Transverse colon (tissue), 4 donors: ENCODE measurements at regions not wholly inside any gene's neighbourhood (a gene's known extent, or its start where the extent isn't known, plus 50 kb on each side); places are given as distances from the start of the nearest gene placed in this dataset.
"Not testable (repeated sequence)": the region's sequence is repeated elsewhere in the genome, so short reads cannot be mapped to it uniquely, and the experiment has no call there.

Experiments
- DNase-seq: peaks from one replicate; pipeline ENCODE4 v3.0.0-alpha.2; 2019
- H3K27ac ChIP-seq, 4 donors: fragments of 200-600 bp; sonication (generic); 2 replicates each; pipeline ENCODE4 v1.5.1; 2016 to 2018; ENCODE audit warnings: inconsistent platforms in 4 of 4
- H3K27me3 ChIP-seq: fragments of 200-600 bp; sonication (generic); 2 replicates; pipeline ENCODE4 v1.5.1; 2017; ENCODE audit warnings: inconsistent platforms
- H3K36me3 ChIP-seq, 4 donors: fragments of 200-600 bp; sonication (generic); 2 replicates each; pipeline ENCODE4 v1.5.1; 2017 to 2019; ENCODE audit warnings: inconsistent platforms in 4 of 4
- H3K4me1 ChIP-seq, 4 donors: fragments of 200-600 bp; sonication (generic); 2 replicates each; pipeline ENCODE4 v1.5.1; 2017 to 2020; ENCODE audit warnings: inconsistent platforms in 4 of 4
- H3K4me3 ChIP-seq, 4 donors: fragments of 200-600 bp; sonication (generic); 1 replicate in 1 of 4; 2 replicates in 3 of 4; pipeline versions ENCODE4 v1.5.1 to v1.6.1; 2017 to 2019; ENCODE audit warnings: inconsistent platforms in 4 of 4
- H3K9me3 ChIP-seq, 2 donors: fragments of 200-600 bp; sonication (generic); 2 replicates each; pipeline ENCODE4 v1.5.1; 2017 to 2019; ENCODE audit warnings: inconsistent platforms in 2 of 2
- EP300 ChIP-seq: sonication (generic); formaldehyde crosslinking; IDR thresholded peaks from one replicate; pipeline ENCODE4 v1.6.1; 2017; ENCODE audit warnings: antibody characterized with exemption, low read depth
- POLR2A ChIP-seq: fragments of 450-650 bp; IDR thresholded peaks from one replicate; pipeline ENCODE4 v1.6.1; 2016; ENCODE audit warnings: antibody characterized with exemption, mild to moderate bottlenecking, moderate library complexity
- POLR2AphosphoS5 ChIP-seq, 3 donors: sonication (generic); formaldehyde crosslinking; IDR thresholded peaks; one replicate each; pipeline ENCODE4 v1.6.1; 2016; ENCODE audit warnings: antibody characterized with exemption in 3 of 3
- WGBS, 2 donors: methylation state at CpG; one replicate each; pipeline ENCODE4 v1.1.5; 2018; ENCODE audit warnings: low coverage in 1 of 2; 5-methylcytosine and 5-hydroxymethylcytosine counted together
- in situ Hi-C, 4 donors: fragments of 200-750 bp; cut with MboI; loops; one replicate each; pipeline versions ENCODE4 v1.15.0 to v1.15.1; 2017; ENCODE audit warnings: low sequenced_read_pairs in 3 of 4, low pct_ligation_motif_present in 1 of 4, low pct_unique_long_range_greater_than_20kb in 1 of 4
- intact Hi-C: fragments of 100-400 bp; cut with DNase I; formaldehyde crosslinking; loops from one replicate; pipeline ENCODE4 v1.15.1; 2023; ENCODE audit warnings: low total_unique reads
- TF ChIP-seq, protein P1 (sequence below), 5 experiments: fragments of 200-600 bp in 3 of 5; fragments of 450-650 bp in 2 of 5; sonication (generic) in 3 of 5; IDR thresholded peaks; 1 replicate in 2 of 5; 2 replicates in 3 of 5; pipeline ENCODE4 v1.5.1; 2016 to 2017; ENCODE audit warnings: antibody characterized with exemption in 5 of 5, inconsistent platforms in 3 of 5, mild to moderate bottlenecking in 2 of 5, moderate library complexity in 1 of 5

DNA sequence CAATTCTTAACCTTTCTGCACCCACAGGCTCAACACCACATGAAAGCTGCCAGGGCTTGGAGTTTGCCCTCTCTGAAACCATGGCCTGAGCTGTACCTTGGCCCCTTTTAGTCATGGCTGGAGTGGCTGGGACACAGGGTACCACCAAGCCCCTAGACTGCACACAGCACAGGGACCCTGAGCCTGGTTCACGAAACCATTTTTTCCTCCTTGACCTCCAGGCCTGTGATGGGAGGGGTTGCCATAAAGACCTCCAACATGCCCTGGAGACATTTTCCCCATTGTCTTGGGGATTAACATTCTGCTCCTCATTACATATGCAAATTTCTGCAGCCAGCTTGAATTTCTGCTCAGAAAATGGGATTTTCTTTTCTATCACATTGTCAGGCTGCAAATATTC is 113.4 kb downstream of the XPNPEP1 start:
- H3K4me3 ChIP-seq, H3K27me3 ChIP-seq, in situ Hi-C loops, DNase-seq, H3K36me3 ChIP-seq, H3K27ac ChIP-seq, intact Hi-C loops, H3K4me1 ChIP-seq: not testable (repeated sequence)
- 100% methylated on average over 1 of the region's 1 CpG; no CpG with 5 or more reads in 1 of the 2 donors for WGBS, 2 donors
- H3K9me3 ChIP-seq, result peaks cover 8 to 10% of the 10 kb centered on the region in 2 donors

- H3K27ac ChIP-seq, in situ Hi-C loops, H3K4me3 ChIP-seq, intact Hi-C loops, H3K36me3 ChIP-seq, H3K4me1 ChIP-seq, H3K27me3 ChIP-seq, DNase-seq: not testable (repeated sequence)
- H3K9me3 ChIP-seq, result peaks cover 8 to 13% of the 10 kb centered on the region in 2 donors
- WGBS, 2 donors, result 88 to 93% methylated on average over 6 to 14 of the region's 14 CpGs
These were observed 122.1 kb downstream of the XPNPEP1 start for GRCh38 chr10:109801191-109801590.

DNA sequence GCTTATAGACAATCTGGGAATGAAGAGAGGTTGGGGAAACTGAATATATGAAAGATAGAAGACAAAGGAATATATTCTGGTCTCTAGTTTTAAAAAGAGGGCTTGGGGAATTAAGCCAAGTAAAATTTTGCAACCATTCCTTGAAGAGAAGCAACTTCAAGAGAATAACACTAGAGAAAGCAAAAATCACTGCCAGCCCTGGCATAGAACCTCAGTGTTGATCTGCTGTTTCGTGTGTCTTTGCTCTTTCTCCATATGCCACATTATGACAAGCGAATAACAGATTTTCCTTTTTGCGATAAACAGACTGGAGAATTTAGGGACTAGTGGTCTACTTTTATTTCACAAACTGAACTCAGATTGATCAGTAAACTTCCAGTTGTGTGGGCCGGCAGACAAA is 132.7 kb downstream of the XPNPEP1 start:
- no peak overlapping the region for H3K4me3 ChIP-seq
- DNase-seq, result no peak
- no peaks in the 10 kb centered on the region for H3K27me3 ChIP-seq
- intact Hi-C loops, result no loop called here
- in situ Hi-C loops, result no loop called here
- H3K27ac ChIP-seq, result no peak overlapping the region
- no peaks in the 10 kb centered on the region for H3K36me3 ChIP-seq
- 72 to 85% methylated on average over 4 of the region's 4 CpGs for WGBS, 2 donors
- no peaks in the 10 kb centered on the region for H3K4me1 ChIP-seq
- TF ChIP-seq EP300 (no peak), POLR2AphosphoS5 (IDR thresholded peaks at IDR 0.05) (no peak)
- TF ChIP-seq, protein P1, sequence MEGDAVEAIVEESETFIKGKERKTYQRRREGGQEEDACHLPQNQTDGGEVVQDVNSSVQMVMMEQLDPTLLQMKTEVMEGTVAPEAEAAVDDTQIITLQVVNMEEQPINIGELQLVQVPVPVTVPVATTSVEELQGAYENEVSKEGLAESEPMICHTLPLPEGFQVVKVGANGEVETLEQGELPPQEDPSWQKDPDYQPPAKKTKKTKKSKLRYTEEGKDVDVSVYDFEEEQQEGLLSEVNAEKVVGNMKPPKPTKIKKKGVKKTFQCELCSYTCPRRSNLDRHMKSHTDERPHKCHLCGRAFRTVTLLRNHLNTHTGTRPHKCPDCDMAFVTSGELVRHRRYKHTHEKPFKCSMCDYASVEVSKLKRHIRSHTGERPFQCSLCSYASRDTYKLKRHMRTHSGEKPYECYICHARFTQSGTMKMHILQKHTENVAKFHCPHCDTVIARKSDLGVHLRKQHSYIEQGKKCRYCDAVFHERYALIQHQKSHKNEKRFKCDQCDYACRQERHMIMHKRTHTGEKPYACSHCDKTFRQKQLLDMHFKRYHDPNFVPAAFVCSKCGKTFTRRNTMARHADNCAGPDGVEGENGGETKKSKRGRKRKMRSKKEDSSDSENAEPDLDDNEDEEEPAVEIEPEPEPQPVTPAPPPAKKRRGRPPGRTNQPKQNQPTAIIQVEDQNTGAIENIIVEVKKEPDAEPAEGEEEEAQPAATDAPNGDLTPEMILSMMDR (IDR thresholded peaks at IDR 0.05), result no peak
- no peaks in the 10 kb centered on the region for H3K9me3 ChIP-seq

DNA sequence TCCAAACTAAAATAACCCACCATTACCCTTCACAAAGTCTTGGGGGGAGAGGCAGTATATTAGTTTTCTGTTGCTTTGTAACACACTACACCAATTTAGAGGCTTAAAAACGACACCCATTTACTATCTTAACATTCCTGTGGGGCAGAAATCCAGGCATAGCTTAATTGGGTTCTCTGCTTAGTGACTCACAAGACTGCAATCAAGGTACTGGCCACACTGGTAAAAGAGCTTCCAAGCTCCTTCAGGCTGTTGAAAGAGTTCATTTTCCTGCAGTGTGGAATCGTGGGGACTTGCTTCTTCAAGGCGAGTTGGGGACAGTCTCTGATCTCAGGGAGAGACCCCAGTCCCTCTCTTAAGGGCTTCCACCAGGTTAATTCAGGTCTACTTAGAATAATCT is 139.1 kb downstream of the XPNPEP1 start:
- no peaks in the 10 kb centered on the region for H3K27me3 ChIP-seq
- 66 to 71% methylated on average over 3 of the region's 3 CpGs for WGBS, 2 donors
- H3K4me3 ChIP-seq, result no peak overlapping the region
- no peak for DNase-seq
- intact Hi-C loops, result no loop called here
- H3K4me1 ChIP-seq, result no peaks in the 10 kb centered on the region
- H3K9me3 ChIP-seq, result no peaks in the 10 kb centered on the region
- TF ChIP-seq, protein P1 (IDR thresholded peaks at IDR 0.05), result no peak
- TF ChIP-seq EP300, result no peak
- no peak for TF ChIP-seq POLR2AphosphoS5 (IDR thresholded peaks at IDR 0.05)
- TF ChIP-seq POLR2A, result no peak
- H3K27ac ChIP-seq, result no peak overlapping the region
- in situ Hi-C loops, result no loop called here
- no peaks in the 10 kb centered on the region for H3K36me3 ChIP-seq

GRCh38 chr10:109783286-109783685 is 140.0 kb downstream of the XPNPEP1 start:
- TF ChIP-seq POLR2AphosphoS5 (IDR thresholded peaks at IDR 0.05), result no peak
- 84 to 100% methylated on average over 2 to 5 of the region's 5 CpGs for WGBS, 2 donors
- in situ Hi-C loops, result no loop called here

DNA sequence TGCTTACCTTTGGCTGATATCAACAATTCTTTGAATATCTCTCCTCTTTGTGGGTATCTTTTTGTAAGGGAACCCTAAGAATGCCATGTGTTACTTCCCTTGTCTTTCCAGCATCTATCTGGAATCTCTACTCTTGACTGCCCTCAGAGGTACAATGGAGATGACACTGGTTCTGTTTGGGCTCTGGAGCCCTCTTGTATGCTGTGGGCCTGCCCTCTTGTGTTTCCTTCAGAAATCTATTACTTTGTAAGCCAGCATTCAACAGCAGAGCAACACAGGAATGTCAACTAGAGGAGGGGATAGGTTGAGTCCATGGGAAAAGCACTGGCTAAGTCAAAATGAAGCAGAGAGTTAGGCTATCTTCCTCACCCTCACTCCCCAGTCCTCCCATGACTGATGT is 142.3 kb downstream of the XPNPEP1 start:
- in situ Hi-C loops (no loop called here), intact Hi-C loops (no loop called here)

More at GRCh38 chr10:109783286-109783685, 140.0 kb downstream of the XPNPEP1 start:
- Histone ChIP-seq H3K4me3 (no peak overlapping the region), H3K36me3 (no peaks in the 10 kb centered on the region), H3K27ac (no peak overlapping the region), H3K27me3 (no peaks in the 10 kb centered on the region), H3K9me3 (no peaks in the 10 kb centered on the region), H3K4me1 (no peaks in the 10 kb centered on the region)
- DNase-seq, result no peak
- intact Hi-C loops, result no loop called here

More for the DNA sequence above, 142.3 kb downstream of the XPNPEP1 start:
- no peaks in the 10 kb centered on the region for H3K9me3 ChIP-seq
- DNase-seq, result no peak
- H3K4me3 ChIP-seq, result no peak overlapping the region
- H3K27ac ChIP-seq, result no peak overlapping the region
- TF ChIP-seq, protein P1 (IDR thresholded peaks at IDR 0.05), result no peak
- TF ChIP-seq EP300 (no peak), POLR2AphosphoS5 (IDR thresholded peaks at IDR 0.05) (no peak), POLR2A (no peak)
- H3K4me1 ChIP-seq, result no peaks in the 10 kb centered on the region
- H3K27me3 ChIP-seq, result no peaks in the 10 kb centered on the region
- no peaks in the 10 kb centered on the region for H3K36me3 ChIP-seq
